AG08396 (cell line): ENCODE measurements at regions not wholly inside any gene's neighbourhood (a gene's known extent, or its start where the extent isn't known, plus 50 kb on each side); places are given as distances from the start of the nearest gene placed in this dataset.
"Not testable (repeated sequence)": the region's sequence is repeated elsewhere in the genome, so short reads cannot be mapped to it uniquely, and the experiment has no call there.

Experiments
- DNase-seq: peaks from one replicate; pipeline ENCODE4 v3.0.0; 2012; ENCODE audit warnings: low spot score, mixed read lengths

DNA sequence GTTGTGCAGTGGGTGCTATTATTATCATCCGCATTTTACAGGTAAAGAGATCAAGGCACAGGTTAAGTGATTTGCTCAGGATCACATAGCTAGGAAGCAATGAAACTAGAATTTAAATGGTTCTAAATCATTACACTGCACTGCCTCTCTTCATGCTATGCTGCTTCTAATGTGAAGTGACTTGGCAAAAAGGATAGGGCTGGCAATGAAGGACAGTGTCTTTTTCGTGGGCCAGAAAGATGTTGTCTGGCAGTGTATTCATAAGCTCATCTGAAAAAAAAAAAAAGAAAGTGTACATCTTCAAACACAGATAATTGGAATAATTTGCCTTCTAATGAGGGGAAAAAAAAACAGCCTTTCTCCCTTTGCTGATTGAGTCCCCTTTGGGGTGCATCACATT lies 132.2 kb upstream of the FUNDC1 start:
- DNase-seq = no peak

DNA sequence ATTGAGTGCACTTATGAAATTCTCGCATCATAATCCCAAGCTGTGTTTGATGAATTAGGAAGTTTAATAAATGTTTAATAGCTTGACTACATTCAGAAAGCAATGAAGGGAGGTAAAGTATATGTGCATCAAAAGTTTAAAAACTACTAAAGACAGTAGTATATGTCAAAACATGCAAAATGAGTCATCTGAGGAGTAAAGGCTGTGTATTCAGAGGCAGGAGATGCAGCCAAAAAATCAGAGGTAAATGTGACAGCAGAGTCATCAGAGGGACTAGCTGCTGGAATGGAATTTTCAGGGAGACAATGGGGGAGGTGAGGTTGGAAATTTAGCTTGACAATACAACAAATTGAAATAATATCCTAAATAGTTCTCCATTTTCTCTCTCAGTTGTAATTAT lies 127.0 kb upstream of the FUNDC1 start:
- DNase-seq = no peak

DNA sequence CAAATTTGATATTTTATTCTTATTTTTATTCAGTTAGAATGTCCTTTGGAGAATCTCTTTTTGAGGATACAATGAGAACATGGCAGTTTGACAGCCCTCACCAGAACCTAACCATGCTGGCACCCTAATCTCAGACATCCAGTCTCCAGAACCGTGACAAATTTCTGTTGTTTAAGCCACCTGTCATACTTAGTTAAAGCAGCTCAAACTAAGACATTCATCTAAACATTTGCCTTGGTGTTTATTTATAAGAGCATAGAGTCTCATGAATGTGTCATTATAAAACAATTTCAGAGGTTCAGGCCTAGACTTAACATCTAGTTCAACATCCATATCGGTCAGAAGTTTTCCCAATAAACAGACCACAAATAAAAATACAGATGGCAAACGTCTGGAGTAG lies 125.1 kb upstream of the FUNDC1 start:
- DNase-seq = no peak

DNA sequence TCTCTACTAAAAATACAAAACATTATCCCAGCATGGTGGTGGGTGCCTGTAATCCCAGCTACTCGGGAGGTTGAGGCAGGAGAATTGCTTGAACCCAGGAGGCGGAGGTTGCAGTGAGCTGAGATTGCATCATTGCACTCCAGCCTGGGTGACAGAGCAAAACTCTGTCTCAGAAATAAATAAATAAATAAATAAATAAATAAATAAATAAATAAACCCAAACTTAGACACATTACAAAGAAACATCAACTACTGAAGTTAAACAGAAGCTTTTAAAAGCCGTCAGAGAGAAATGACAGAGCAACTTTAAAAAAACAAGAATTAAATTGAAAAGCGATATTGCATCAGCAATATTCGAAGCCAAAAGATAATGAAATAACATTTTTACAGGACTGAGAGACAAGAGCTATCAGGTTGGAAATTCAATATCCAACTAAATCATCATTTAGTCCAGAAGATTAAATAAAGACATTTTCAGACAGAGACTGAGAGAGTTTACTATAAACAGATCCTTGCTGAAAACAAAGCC lies 115.1 kb upstream of the FUNDC1 start:
- DNase-seq = not testable (repeated sequence)

DNA sequence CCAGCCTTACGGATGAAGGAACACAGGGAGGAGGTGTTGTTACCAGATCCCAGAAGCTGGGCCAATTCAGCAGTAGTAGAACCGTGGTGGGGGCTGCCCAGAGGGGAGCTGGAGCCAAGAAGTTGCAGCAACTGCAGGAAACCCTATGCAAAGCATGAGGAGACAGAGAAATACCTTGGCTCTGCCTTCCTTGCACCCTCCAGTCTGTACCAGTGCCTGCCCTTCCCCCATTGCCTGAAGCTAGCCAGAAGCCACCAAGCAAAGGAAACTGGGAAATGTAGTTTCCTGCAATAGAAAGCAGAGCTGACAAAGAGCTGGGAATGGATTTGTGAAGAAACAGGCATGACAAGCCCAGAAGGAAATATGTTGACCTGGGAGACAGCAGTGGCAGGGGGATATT lies 108.7 kb upstream of the FUNDC1 start:
- DNase-seq = no peak

DNA sequence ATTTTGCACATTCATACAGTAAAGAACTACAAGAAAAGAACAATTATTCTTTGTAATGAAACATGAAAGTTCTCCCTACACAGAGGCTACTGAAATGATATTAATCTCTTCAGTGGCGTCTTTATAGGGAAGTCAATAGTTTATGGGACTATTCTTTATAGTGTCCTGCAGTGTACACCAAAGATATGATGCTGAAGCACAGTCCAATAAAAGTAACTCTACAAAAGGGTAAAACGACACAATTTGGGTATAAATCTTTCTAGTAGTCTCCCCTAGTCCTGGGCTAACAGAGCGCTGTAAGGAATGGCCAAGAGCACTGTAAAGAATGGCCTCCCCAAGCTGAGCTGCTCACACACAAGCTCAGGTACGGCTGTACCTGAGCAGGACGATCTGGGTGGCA lies 101.1 kb upstream of the FUNDC1 start:
- DNase-seq = no peak

DNA sequence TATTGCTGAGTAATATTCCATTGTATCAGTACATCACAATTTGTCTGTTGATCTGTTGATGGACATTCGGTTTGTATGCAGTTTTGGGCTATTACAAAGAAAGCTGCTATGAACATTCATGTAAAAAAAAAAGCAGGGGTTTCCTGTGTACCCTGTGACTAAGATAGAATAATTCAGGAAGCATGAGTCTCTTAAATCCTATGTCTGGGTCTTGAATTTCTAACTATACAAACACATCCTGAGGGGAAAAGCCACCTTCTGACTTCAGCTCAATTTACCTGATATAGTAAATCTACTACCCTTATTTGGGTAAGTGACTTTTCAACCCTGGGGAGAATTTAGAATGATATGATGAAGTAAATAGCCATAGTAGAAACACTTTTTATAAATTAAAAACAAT lies 94.6 kb upstream of the FUNDC1 start:
- DNase-seq = no peak

DNA sequence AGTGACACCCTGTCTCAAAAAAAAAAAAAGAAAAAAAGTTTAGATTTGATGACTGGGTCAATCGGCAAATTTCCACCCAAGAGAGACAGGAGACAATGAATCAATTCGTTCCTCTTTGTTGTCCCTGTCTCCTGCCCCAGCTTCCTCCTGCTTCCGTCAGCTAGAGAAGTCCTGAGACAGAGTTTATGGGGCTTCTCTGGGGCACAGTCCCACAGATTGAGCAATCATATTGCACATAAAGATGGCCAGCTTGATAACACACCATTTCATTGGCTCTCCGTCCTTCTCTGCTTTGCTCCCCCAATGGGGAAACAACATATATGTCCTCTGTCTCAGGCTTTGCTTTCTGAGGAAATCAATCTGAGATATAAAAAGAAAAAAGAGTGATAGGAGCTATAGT lies 78.4 kb upstream of the FUNDC1 start:
- DNase-seq = no peak

DNA sequence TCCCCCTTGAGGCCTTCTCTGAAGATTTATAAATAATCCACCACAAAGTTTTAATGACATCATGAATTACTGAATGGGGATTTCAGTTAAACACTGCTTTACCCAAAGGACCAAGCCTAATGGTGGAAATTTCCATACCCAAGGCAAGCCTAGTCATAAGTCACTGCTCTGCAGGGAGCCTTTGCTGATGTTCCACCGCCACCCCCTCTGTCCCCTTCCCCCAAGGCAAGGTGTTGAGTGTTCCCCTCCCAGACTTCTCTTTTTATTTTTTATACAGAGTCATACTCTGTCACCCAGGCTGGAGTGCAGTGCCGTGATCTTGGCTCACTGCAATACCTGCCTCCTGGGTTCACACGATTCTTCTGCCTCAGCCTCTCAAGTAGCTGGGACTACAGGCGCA lies 76.4 kb upstream of the FUNDC1 start:
- DNase-seq = no peak

DNA sequence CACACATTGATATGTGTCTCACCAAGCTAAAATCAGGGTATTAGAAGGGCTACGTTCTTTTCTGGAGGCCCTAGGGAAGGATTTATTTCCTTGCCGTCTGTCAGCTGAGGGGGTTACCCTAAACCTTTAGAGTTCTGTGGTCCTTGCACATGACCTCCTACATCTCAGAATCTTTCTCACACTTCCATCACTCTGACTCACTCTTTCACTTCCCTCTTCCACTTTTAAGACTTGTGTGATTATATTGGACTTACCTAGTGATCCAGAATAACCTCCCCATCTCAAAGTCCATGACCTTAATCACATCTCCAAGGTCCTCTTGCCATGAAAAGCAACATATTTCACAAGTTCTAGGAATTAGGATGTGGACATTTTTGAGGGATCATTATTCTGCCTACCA lies 53.6 kb upstream of the FUNDC1 start:
- no peak for DNase-seq
